Vagina (tissue), 2 donors: ENCODE measurements at regions not wholly inside any gene's neighbourhood (a gene's known extent, or its start where the extent isn't known, plus 50 kb on each side); places are given as distances from the start of the nearest gene placed in this dataset.

ENCODE experiments used
- POLR2A ChIP-seq, 2 donors: fragments of 450-650 bp; IDR thresholded peaks; one replicate each; pipeline ENCODE4 v1.6.1; 2017; ENCODE audit warnings: antibody characterized with exemption in 2 of 2, mild to moderate bottlenecking in 2 of 2, moderate library complexity in 2 of 2
- POLR2AphosphoS5 ChIP-seq, 2 donors: sonication (generic); formaldehyde crosslinking; IDR thresholded peaks; one replicate each; pipeline ENCODE4 v1.9.0; 2017; ENCODE audit warnings: antibody characterized with exemption in 2 of 2, mild to moderate bottlenecking in 2 of 2, low read depth in 1 of 2; ENCODE audit not compliant: insufficient read depth in 1 of 2

DNA sequence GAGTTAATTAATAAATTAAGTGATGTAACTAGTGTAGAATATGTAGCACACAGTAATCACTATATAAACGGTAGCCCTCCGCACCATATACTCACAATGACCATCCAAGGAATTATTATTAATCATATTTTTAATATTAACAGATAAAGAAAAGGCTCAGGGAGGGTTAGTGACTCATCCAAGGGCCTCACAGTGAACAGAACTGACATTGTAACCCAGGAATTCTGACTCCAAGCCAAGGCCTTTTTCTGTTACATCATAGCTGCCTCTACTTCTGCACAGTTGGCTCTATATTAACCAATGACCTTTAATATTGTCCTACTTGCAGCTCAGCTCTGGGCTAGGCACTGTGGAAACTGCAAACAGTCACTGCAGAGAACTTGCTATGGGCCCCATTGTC lies 117.5 kb upstream of the SIRPG start:
- no peak for TF ChIP-seq POLR2AphosphoS5 (IDR thresholded peaks at IDR 0.05; ENCODE audit: insufficient read depth in 1 of 2, low read depth in 1 of 2)
- no peak for TF ChIP-seq POLR2A (IDR thresholded peaks at IDR 0.05)
